ENCODE measurements at regions not wholly inside any gene's neighbourhood (a gene's known extent, or its start where the extent isn't known, plus 50 kb on each side); places are given as distances from the start of the nearest gene placed in this dataset.

DNA sequence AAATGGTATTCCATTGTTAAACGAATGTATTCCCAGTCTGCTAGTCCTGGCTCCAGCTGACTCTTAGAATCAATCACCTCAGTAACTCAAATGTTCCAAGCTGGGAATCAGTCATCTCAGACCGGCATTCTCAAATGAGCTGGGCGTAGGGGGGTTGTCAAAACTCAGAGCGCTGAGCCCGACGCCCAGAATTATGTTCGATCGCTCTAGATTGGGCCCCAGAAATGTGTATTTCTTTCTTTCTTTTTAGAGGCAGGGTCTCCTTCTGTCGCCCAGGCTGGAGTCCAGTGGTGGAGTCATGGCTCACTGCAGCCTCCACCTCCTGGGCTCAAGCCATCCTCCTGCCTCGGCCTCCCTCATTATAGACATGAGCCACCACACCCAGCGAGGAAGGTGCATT, 99.3 kb upstream of the IGF1R start:
- TF ChIP-seq, protein P1, sequence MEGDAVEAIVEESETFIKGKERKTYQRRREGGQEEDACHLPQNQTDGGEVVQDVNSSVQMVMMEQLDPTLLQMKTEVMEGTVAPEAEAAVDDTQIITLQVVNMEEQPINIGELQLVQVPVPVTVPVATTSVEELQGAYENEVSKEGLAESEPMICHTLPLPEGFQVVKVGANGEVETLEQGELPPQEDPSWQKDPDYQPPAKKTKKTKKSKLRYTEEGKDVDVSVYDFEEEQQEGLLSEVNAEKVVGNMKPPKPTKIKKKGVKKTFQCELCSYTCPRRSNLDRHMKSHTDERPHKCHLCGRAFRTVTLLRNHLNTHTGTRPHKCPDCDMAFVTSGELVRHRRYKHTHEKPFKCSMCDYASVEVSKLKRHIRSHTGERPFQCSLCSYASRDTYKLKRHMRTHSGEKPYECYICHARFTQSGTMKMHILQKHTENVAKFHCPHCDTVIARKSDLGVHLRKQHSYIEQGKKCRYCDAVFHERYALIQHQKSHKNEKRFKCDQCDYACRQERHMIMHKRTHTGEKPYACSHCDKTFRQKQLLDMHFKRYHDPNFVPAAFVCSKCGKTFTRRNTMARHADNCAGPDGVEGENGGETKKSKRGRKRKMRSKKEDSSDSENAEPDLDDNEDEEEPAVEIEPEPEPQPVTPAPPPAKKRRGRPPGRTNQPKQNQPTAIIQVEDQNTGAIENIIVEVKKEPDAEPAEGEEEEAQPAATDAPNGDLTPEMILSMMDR (IDR thresholded peaks at IDR 0.05; ENCODE audit: low read depth, low read length, poor library complexity, severe bottlenecking) = no peak
- TF ChIP-seq EZH2phosphoT487 (IDR thresholded peaks at IDR 0.05; ENCODE audit: borderline replicate concordance, low read length) = no peak

Data from DOHH2 (cell line).